Cardiac muscle cell (in vitro differentiated cells and primary cell): ENCODE measurements at regions not wholly inside any gene's neighbourhood (a gene's known extent, or its start where the extent isn't known, plus 50 kb on each side); places are given as distances from the start of the nearest gene placed in this dataset.
A peak's percentile ranks its signal among the peaks of the same experiment; 100 is the strongest.

Source experiments
- DNase-seq, 2 donors: peaks; one replicate each; pipeline versions ENCODE4 v3.0.0 to v3.0.0-alpha.2; 2010 to 2017; ENCODE audit warnings: low read depth in 1 of 2, low spot score in 1 of 2
- H3K27ac ChIP-seq: fragments of 200-600 bp; sonication (generic); 2 replicates; pipeline ENCODE4 v1.5.1; 2016
- H3K27me3 ChIP-seq: fragments of 200-600 bp; sonication (generic); 2 replicates; pipeline ENCODE4 v1.6.0; 2016; ENCODE audit warnings: control low read depth
- H3K36me3 ChIP-seq: fragments of 200-600 bp; sonication (generic); 2 replicates; pipeline ENCODE4 v1.5.1; 2016; ENCODE audit warnings: control low read depth
- H3K4me1 ChIP-seq: fragments of 200-600 bp; sonication (generic); 2 replicates; pipeline ENCODE4 v1.8.1; 2017; ENCODE audit warnings: low read depth, mild to moderate bottlenecking, mixed run types
- H3K4me3 ChIP-seq: fragments of 200-600 bp; sonication (generic); 2 replicates; pipeline ENCODE4 v1.5.1; 2016; ENCODE audit warnings: mild to moderate bottlenecking
- H3K9me3 ChIP-seq: fragments of 200-600 bp; sonication (generic); 2 replicates; pipeline ENCODE4 v1.5.1; 2017; ENCODE audit warnings: low read depth, mild to moderate bottlenecking, control low read depth
- TF ChIP-seq, protein P1 (sequence below): IDR thresholded peaks from 2 replicates; pipeline ENCODE4 v1.5.1; 2012; ENCODE audit warnings: low read depth, mild to moderate bottlenecking, low read length

DNA sequence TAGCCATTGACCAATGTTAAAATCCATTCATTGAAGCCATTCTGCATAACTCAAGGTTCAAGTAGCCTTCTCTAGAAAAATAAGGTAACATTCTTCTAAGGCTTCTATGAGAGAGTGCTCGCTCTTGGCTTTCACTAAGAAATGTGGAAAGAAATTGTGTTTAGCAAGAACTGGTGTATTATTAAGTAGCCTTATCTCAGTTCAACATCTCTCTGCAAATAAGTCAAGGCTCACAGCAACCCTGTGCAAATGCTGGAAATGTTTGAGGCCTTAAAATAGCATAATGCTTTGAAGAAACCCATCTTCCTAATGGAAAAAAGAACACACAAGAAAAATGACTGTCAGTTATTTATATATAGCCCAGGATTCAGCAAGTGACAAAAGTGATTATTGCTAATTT lies 254.1 kb upstream of the PROX1 start:
- H3K36me3 ChIP-seq = no peaks in the 10 kb centered on the region
- TF ChIP-seq, protein P1, sequence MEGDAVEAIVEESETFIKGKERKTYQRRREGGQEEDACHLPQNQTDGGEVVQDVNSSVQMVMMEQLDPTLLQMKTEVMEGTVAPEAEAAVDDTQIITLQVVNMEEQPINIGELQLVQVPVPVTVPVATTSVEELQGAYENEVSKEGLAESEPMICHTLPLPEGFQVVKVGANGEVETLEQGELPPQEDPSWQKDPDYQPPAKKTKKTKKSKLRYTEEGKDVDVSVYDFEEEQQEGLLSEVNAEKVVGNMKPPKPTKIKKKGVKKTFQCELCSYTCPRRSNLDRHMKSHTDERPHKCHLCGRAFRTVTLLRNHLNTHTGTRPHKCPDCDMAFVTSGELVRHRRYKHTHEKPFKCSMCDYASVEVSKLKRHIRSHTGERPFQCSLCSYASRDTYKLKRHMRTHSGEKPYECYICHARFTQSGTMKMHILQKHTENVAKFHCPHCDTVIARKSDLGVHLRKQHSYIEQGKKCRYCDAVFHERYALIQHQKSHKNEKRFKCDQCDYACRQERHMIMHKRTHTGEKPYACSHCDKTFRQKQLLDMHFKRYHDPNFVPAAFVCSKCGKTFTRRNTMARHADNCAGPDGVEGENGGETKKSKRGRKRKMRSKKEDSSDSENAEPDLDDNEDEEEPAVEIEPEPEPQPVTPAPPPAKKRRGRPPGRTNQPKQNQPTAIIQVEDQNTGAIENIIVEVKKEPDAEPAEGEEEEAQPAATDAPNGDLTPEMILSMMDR = no peak
- H3K27me3 ChIP-seq = no peaks in the 10 kb centered on the region
- no peaks in the 10 kb centered on the region for H3K4me1 ChIP-seq
- DNase-seq = no peak
- H3K27ac ChIP-seq = no peak overlapping the region
- no peak overlapping the region for H3K4me3 ChIP-seq
- no peaks in the 10 kb centered on the region for H3K9me3 ChIP-seq

DNA sequence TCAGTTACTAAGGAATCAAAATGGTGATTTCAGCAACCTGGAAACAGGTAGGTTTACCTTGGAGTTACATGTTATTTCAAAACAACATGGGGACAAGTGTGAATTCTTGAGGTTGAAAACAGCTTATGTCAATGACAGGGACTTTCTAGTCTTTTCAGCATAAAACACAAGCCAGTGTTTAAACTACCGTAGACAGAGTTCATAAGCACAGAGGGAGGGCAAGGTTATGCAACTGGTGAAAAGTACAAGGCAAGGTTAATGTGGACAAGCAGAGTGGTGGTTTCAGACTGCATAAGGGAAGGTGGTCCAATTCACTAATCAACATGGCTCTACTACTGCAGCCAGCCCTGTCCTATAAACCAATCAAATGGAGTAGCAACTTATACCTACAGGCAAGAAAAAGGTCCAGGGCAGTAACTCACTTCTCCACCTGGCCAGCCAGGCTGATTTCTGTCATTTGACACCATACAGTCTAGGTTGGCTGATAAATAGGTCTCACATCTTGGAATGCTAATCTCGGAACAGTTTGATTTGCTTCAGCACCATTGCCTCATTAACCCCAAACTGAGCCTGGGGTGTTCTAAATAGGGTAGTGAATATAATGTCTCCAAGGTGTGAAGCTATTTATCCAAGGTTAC lies 250.3 kb upstream of the PROX1 start:
- no peaks in the 10 kb centered on the region for H3K4me1 ChIP-seq
- no peaks in the 10 kb centered on the region for H3K9me3 ChIP-seq
- H3K27me3 ChIP-seq = no peaks in the 10 kb centered on the region
- no peak for DNase-seq
- TF ChIP-seq, protein P1 = no peak
- H3K4me3 ChIP-seq = no peak overlapping the region
- H3K36me3 ChIP-seq = no peaks in the 10 kb centered on the region
- H3K27ac ChIP-seq = no peak overlapping the region

DNA sequence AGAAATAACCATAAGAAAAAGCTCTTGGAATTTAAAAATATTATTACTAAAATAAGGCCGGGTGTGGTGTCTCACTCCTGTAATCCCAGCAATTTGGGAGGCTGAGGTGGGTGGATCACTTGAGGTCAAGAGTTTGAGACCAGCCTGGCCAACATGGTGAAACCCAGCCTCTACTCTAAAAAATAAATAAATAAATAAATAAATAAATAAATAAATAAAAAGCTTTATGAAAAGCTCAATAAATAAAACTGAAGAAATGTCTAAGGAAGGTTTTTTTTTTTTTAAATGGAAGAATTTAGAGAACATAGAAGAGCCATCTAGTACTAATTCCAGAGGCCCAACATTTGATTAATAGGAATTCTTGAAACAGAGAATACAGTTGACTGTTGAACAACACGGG lies 249.1 kb upstream of the PROX1 start:
- no peaks in the 10 kb centered on the region for H3K9me3 ChIP-seq
- no peak overlapping the region for H3K4me3 ChIP-seq
- no peak overlapping the region for H3K27ac ChIP-seq
- DNase-seq = no peak
- TF ChIP-seq, protein P1 = no peak
- no peaks in the 10 kb centered on the region for H3K36me3 ChIP-seq
- no peaks in the 10 kb centered on the region for H3K27me3 ChIP-seq
- H3K4me1 ChIP-seq = no peaks in the 10 kb centered on the region

DNA sequence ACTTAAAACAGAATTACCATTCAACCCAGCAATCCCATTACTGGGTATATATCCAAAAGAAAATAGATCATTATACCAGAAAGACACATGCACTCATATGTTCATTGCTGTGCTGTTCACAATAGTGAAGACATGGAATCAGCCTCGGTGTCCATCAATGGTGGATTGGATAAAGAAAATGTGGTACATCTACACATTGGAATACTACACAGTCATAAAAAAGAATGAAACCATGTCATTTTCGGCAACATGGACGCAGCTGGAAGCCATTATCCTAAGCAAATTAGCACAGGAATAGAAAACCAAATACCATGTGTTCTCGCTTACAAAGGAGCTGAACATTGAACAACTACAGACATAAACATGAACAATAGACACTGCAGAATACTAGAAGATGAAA lies 244.8 kb upstream of the PROX1 start:
- Histone ChIP-seq H3K27ac (no peak overlapping the region), H3K4me1 (peaks cover 4% of the 10 kb centered on the region), H3K4me3 (no peak overlapping the region), H3K36me3 (no peaks in the 10 kb centered on the region), H3K27me3 (no peaks in the 10 kb centered on the region), H3K9me3 (no peaks in the 10 kb centered on the region)
- TF ChIP-seq, protein P1 = no peak
- no peak for DNase-seq

DNA sequence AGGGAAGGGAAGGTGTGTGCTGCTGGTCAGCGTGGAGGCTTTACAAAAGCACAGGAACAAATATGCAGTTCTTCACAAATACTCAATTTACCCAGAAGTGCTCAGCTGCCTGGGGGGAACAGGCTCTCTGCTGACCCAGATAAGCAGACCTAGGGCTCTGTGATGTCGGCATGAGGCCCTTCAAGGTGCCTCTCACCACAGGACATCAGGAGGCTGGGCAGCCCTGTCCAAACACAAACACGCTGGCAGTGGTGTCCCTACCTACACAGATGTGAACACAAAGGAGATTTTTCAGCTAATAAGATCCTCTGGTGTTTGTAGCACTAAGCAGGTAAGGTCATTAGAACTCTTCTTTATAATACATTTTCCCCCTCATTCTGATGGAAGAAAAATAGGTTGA lies 243.0 kb upstream of the PROX1 start:
- Histone ChIP-seq H3K4me3 (no peak overlapping the region), H3K4me1 (peaks cover 4% of the 10 kb centered on the region), H3K36me3 (no peaks in the 10 kb centered on the region), H3K27ac (no peak overlapping the region), H3K9me3 (no peaks in the 10 kb centered on the region), H3K27me3 (no peaks in the 10 kb centered on the region)
- DNase-seq = peak in 1 of 2 donors; percentile 7
- TF ChIP-seq, protein P1 = no peak
